ENCODE measurements at regions not wholly inside any gene's neighbourhood (a gene's known extent, or its start where the extent isn't known, plus 50 kb on each side); places are given as distances from the start of the nearest gene placed in this dataset.

- H3K9ac ChIP-seq (ENCODE audit: low read depth, low read length) = no peak overlapping the region
- H3K23ac ChIP-seq (ENCODE audit: low read depth, low read length) = no peak overlapping the region
- peak overlapping the region; percentile 27 for H2BK5ac ChIP-seq (ENCODE audit: low read depth, low read length, poor library complexity, severe bottlenecking)
- intact Hi-C loops (cut with micrococcal nuclease) (no loop called here), dilution Hi-C loops (cut with HindIII; ENCODE audit: low sequenced_read_pairs, unreplicated experiment) (no loop called here), in situ Hi-C loops (cut with MboI; ENCODE audit: low sequenced_read_pairs) (no loop called here)
- H2AFZ ChIP-seq (replicated peaks; ENCODE audit: low read length, poor library complexity) = no peak overlapping the region
- H2BK120ac ChIP-seq (ENCODE audit: low read depth, low read length) = peak overlapping the region; percentile 6; the same call in 1 of the 2 replicates
- no peak overlapping the region for H3K56ac ChIP-seq (ENCODE audit: extremely low read depth, insufficient read depth, low read length)
- H2BK20ac ChIP-seq (ENCODE audit: low read depth, low read length) = no peak overlapping the region; the same call in 1 of the 2 replicates
- H4K5ac ChIP-seq (ENCODE audit: low read depth, low read length) = peak overlapping the region; percentile 94
- H3K4ac ChIP-seq (ENCODE audit: low read depth, low read length) = peak overlapping the region; percentile 10; the same call in 1 of the 2 replicates
- H3K18ac ChIP-seq (ENCODE audit: low read depth, low read length) = peak overlapping the region; percentile 93
- H4K8ac ChIP-seq (ENCODE audit: low read depth in 2 of 2, low read length in 2 of 2) = no peak overlapping the region
- DNase-seq (peak; percentile 66), ATAC-seq (ENCODE audit: low read depth) (peak; percentile 42)
- no peak for TF ChIP-seq RAD21 (IDR thresholded peaks at IDR 0.05; ENCODE audit: low read length)
- TF ChIP-seq CEBPB (IDR thresholded peaks at IDR 0.05; ENCODE audit: low read depth, low read length) = 0 out of 2 replicates have a peak, but pooled peaks have one; percentile 23
- TF ChIP-seq RFX5 (IDR thresholded peaks at IDR 0.05; ENCODE audit: low read depth, low read length) = no peak
- no peak for TF ChIP-seq CTCF (conservative IDR thresholded peaks at IDR 0.05; ENCODE audit: low read depth, low read length)
- no peak; the same call in 1 of the 2 replicates for TF ChIP-seq USF2 (IDR thresholded peaks at IDR 0.05; ENCODE audit: low read depth, low read length)
- no peak for TF ChIP-seq RCOR1 (IDR thresholded peaks at IDR 0.05; ENCODE audit: insufficient replicate concordance, low read length)
- no peak overlapping the region for H3K14ac ChIP-seq (replicated peaks; ENCODE audit: low read depth, low read length)
- H3K27me3 ChIP-seq (ENCODE audit: control insufficient read depth, insufficient read depth, low read length) = no peaks in the 10 kb centered on the region
- no peaks in the 10 kb centered on the region for H3K9me3 ChIP-seq (ENCODE audit: control insufficient read depth, insufficient read depth, low read length)
- H2AK5ac ChIP-seq (ENCODE audit: low read depth, low read length) = no peak overlapping the region
- no peak overlapping the region for H3K4me3 ChIP-seq (ENCODE audit: insufficient read depth, low read depth, low read length)
- peak overlapping the region; percentile 24; the same call in 1 of the 2 replicates for H4K91ac ChIP-seq (ENCODE audit: insufficient read depth, low read depth, low read length)
- peak overlapping the region; percentile 59; the same call in 1 of the 2 replicates for H3K4me2 ChIP-seq (ENCODE audit: low read depth, low read length)
- H2AK9ac ChIP-seq (replicated peaks; ENCODE audit: low read depth, low read length, poor library complexity) = no peak overlapping the region
- ChIA-PET POLR2A (ENCODE audit: unreplicated experiment) (no interaction called here), CTCF (interaction anchor here (0.6 kb wide), 1 partner anchor 323 kb away, joined by 3 read pairs; no protein-coding TSS in a partner anchor)
- no peaks in the 10 kb centered on the region for H3K36me3 ChIP-seq (ENCODE audit: control insufficient read depth, insufficient read depth, low read length)
- H3K79me1 ChIP-seq (ENCODE audit: low read depth in 1 of 2, low read length in 2 of 2) = no peaks in the 10 kb centered on the region
- peak overlapping the region; percentile 40; the same call in 1 of the 2 replicates for H3K27ac ChIP-seq (ENCODE audit: insufficient read depth, low read length)
- H3K9me1 ChIP-seq (ENCODE audit: insufficient read depth, low read length) = no peaks in the 10 kb centered on the region
- peaks cover 12% of the 10 kb centered on the region for H3K4me1 ChIP-seq (ENCODE audit: control insufficient read depth, insufficient read depth, low read length)
- WGBS, 2 experiments (ENCODE audit: extremely low coverage in 2 of 2, insufficient read length in 1 of 2) = no CpG with 5 or more reads among the region's 6 CpGs
- H2BK15ac ChIP-seq (ENCODE audit: low read depth, low read length) = no peak overlapping the region
- H4K20me1 ChIP-seq (ENCODE audit: insufficient read depth, low read length) = no peaks in the 10 kb centered on the region
- no TSS peak for BruUV-seq (replicated peaks)
Observed at GRCh38 chr4:119939071-119939995, 127.3 kb downstream of the MAD2L1 start.
